GM20000 (cell line): ENCODE measurements at regions not wholly inside any gene's neighbourhood (a gene's known extent, or its start where the extent isn't known, plus 50 kb on each side); places are given as distances from the start of the nearest gene placed in this dataset.
A peak's percentile ranks its signal among the peaks of the same experiment; 100 is the strongest.

Experiments
- DNase-seq: peaks from one replicate; pipeline ENCODE4 v3.0.0; 2012; ENCODE audit warnings: low spot score
- CTCF ChIP-seq: IDR thresholded peaks from 2 replicates; pipeline ENCODE4 v1.5.1; 2012; ENCODE audit warnings: mild to moderate bottlenecking, control low read depth; ENCODE audit errors: extremely low read depth, missing control alignments

GRCh38 chr17:79424471-79425185 lies 186.2 kb downstream of the RBFOX3 start:
- no peak for TF ChIP-seq CTCF
- no peak for DNase-seq

GRCh38 chr17:79423811-79424465 lies 186.9 kb downstream of the RBFOX3 start:
- TF ChIP-seq CTCF, result no peak
- DNase-seq, result no peak

- TF ChIP-seq CTCF, result no peak
- no peak for DNase-seq
These were observed 188.6 kb downstream of the RBFOX3 start for GRCh38 chr17:79422236-79422635.

GRCh38 chr17:79420318-79421243 lies 190.3 kb downstream of the RBFOX3 start:
- peak; percentile 41 for DNase-seq
- TF ChIP-seq CTCF, result no peak

GRCh38 chr17:79417476-79417988 lies 193.3 kb downstream of the RBFOX3 start:
- no peak for DNase-seq
- no peak for TF ChIP-seq CTCF

- no peak for DNase-seq
- TF ChIP-seq CTCF, result no peak
These were observed 194.9 kb downstream of the RBFOX3 start for GRCh38 chr17:79415909-79416308.
